ACHN (cell line): ENCODE measurements at regions not wholly inside any gene's neighbourhood (a gene's known extent, or its start where the extent isn't known, plus 50 kb on each side); places are given as distances from the start of the nearest gene placed in this dataset.

Experiments
- DNase-seq: peaks from one replicate; pipeline ENCODE4 v3.0.0-alpha.2; 2015
- in situ Hi-C: cut with HindIII; loops from 2 replicates; pipeline ENCODE4 v1.10.0; 2017; ENCODE audit warnings: low sequenced_read_pairs, low pct_ligation_motif_present, low pct_unique_long_range_greater_than_20kb

- no peak for DNase-seq
- in situ Hi-C loops, result no loop called here
These were observed 91.4 kb upstream of the TUSC7 start for GRCh38 chr3:116618138-116618537.

- DNase-seq, result no peak
- in situ Hi-C loops, result no loop called here
These were observed 90.6 kb upstream of the TUSC7 start for GRCh38 chr3:116618930-116619329.

- in situ Hi-C loops, result no loop called here
These were observed 79.1 kb upstream of the TUSC7 start for GRCh38 chr3:116630494-116630893.

GRCh38 chr3:116639641-116640040, 69.9 kb upstream of the TUSC7 start:
- DNase-seq, result no peak
- in situ Hi-C loops, result no loop called here

More at GRCh38 chr3:116630494-116630893, 79.1 kb upstream of the TUSC7 start:
- no peak for DNase-seq

GRCh38 chr3:116640109-116640508, 69.5 kb upstream of the TUSC7 start:
- in situ Hi-C loops, result no loop called here
- DNase-seq, result no peak

- DNase-seq, result no peak
- in situ Hi-C loops, result no loop called here
These were observed 66.6 kb upstream of the TUSC7 start for GRCh38 chr3:116643001-116643400.

- in situ Hi-C loops, result no loop called here
These were observed 61.6 kb upstream of the TUSC7 start for GRCh38 chr3:116647996-116648395.

More at GRCh38 chr3:116647996-116648395, 61.6 kb upstream of the TUSC7 start:
- no peak for DNase-seq
